ENCODE measurements at regions not wholly inside any gene's neighbourhood (a gene's known extent, or its start where the extent isn't known, plus 50 kb on each side); places are given as distances from the start of the nearest gene placed in this dataset.

DNA sequence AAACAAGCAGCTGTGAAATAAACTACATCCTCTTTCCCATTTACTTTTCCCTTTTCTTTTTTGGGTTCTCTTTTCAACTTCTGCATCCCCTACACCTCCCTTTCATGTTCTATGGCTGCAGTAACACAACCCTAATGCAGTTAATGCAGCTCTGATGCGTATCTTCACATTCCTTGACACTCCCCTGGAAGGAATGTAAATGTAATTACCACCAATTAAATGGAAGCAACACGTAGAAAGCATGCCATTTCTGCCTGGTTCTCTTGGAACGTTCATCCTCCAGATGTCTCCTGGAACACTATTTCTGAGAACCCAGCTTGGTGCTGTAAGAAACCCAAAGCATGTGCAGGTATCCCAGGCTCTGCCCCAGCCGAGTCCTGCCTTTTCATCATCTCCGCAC is 166.8 kb upstream of the FREM2 start:
- Histone ChIP-seq H3K36me3 (ENCODE audit: control insufficient read depth in 2 of 2, extremely low read depth in 1 of 2, insufficient read depth in 2 of 2, low read length in 2 of 2) (no peaks in the 10 kb centered on the region), H3K4me2 (ENCODE audit: control insufficient read depth, extremely low read depth, insufficient read depth, low read depth, low read length) (no peak overlapping the region), H3K27ac (ENCODE audit: control insufficient read depth, insufficient read depth, low read length) (no peak overlapping the region), H3K27me3 (ENCODE audit: control insufficient read depth, extremely low read depth, insufficient read depth, low read length) (peaks cover 4% of the 10 kb centered on the region), H3K4me3 (ENCODE audit: control insufficient read depth in 2 of 3, extremely low read depth in 1 of 3, insufficient read depth in 2 of 3, low read depth in 1 of 3, low read length in 3 of 3) (no peak overlapping the region), H3K9me3 (ENCODE audit: control insufficient read depth, low read depth, low read length) (no peaks in the 10 kb centered on the region), H3K9ac (ENCODE audit: control insufficient read depth, extremely low read depth, insufficient read depth, low read length) (no peak overlapping the region), H4K20me1 (ENCODE audit: control insufficient read depth, extremely low read depth, insufficient read depth, low read length) (no peaks in the 10 kb centered on the region), H2AFZ (ENCODE audit: control insufficient read depth, low read length) (no peak overlapping the region), H3K79me2 (ENCODE audit: control insufficient read depth, insufficient read depth, low read length) (no peaks in the 10 kb centered on the region), H3K4me1 (ENCODE audit: control insufficient read depth, extremely low read depth, insufficient read depth, low read length) (no peaks in the 10 kb centered on the region), H3K9me1 (ENCODE audit: control insufficient read depth, extremely low read depth, insufficient read depth, low read length) (no peaks in the 10 kb centered on the region)
- dilution Hi-C loops (cut with MboI; ENCODE audit: extremely low pct_ligation_motif_present, low sequenced_read_pairs), result no loop called here
- FAIRE-seq (no peak), DNase-seq (ENCODE audit: low read depth, low spot score) (no peak)
- TF ChIP-seq, protein P1, sequence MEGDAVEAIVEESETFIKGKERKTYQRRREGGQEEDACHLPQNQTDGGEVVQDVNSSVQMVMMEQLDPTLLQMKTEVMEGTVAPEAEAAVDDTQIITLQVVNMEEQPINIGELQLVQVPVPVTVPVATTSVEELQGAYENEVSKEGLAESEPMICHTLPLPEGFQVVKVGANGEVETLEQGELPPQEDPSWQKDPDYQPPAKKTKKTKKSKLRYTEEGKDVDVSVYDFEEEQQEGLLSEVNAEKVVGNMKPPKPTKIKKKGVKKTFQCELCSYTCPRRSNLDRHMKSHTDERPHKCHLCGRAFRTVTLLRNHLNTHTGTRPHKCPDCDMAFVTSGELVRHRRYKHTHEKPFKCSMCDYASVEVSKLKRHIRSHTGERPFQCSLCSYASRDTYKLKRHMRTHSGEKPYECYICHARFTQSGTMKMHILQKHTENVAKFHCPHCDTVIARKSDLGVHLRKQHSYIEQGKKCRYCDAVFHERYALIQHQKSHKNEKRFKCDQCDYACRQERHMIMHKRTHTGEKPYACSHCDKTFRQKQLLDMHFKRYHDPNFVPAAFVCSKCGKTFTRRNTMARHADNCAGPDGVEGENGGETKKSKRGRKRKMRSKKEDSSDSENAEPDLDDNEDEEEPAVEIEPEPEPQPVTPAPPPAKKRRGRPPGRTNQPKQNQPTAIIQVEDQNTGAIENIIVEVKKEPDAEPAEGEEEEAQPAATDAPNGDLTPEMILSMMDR (optimal IDR thresholded peaks at IDR 0.05 in 1 of 3, IDR thresholded peaks at IDR 0.05 in 1 of 3, conservative IDR thresholded peaks at IDR 0.05 in 1 of 3; ENCODE audit: extremely low read depth in 1 of 3, insufficient read depth in 2 of 3, low read length in 3 of 3), result no peak
- TF ChIP-seq EZH2 (IDR thresholded peaks at IDR 0.05; ENCODE audit: low read length), result no peak

- no peak overlapping the region for H2AFZ ChIP-seq (ENCODE audit: control insufficient read depth, low read length)
- no peaks in the 10 kb centered on the region for H3K9me1 ChIP-seq (ENCODE audit: control insufficient read depth, extremely low read depth, insufficient read depth, low read length)
- no peak overlapping the region for H3K4me2 ChIP-seq (ENCODE audit: control insufficient read depth, extremely low read depth, insufficient read depth, low read depth, low read length)
- FAIRE-seq (no peak), DNase-seq (ENCODE audit: low read depth, low spot score) (no peak)
- no peaks in the 10 kb centered on the region for H3K4me1 ChIP-seq (ENCODE audit: control insufficient read depth, extremely low read depth, insufficient read depth, low read length)
- no peaks in the 10 kb centered on the region for H3K79me2 ChIP-seq (ENCODE audit: control insufficient read depth, insufficient read depth, low read length)
- no peak overlapping the region for H3K9ac ChIP-seq (ENCODE audit: control insufficient read depth, extremely low read depth, insufficient read depth, low read length)
- no peaks in the 10 kb centered on the region for H4K20me1 ChIP-seq (ENCODE audit: control insufficient read depth, extremely low read depth, insufficient read depth, low read length)
- no peaks in the 10 kb centered on the region for H3K9me3 ChIP-seq (ENCODE audit: control insufficient read depth, low read depth, low read length)
- dilution Hi-C loops (cut with MboI; ENCODE audit: extremely low pct_ligation_motif_present, low sequenced_read_pairs), result no loop called here
- H3K36me3 ChIP-seq (ENCODE audit: control insufficient read depth in 2 of 2, extremely low read depth in 1 of 2, insufficient read depth in 2 of 2, low read length in 2 of 2), result no peaks in the 10 kb centered on the region
- TF ChIP-seq, protein P1 (optimal IDR thresholded peaks at IDR 0.05 in 1 of 3, IDR thresholded peaks at IDR 0.05 in 1 of 3, conservative IDR thresholded peaks at IDR 0.05 in 1 of 3; ENCODE audit: extremely low read depth in 1 of 3, insufficient read depth in 2 of 3, low read length in 3 of 3), result no peak
- no peak overlapping the region for H3K4me3 ChIP-seq (ENCODE audit: control insufficient read depth in 2 of 3, extremely low read depth in 1 of 3, insufficient read depth in 2 of 3, low read depth in 1 of 3, low read length in 3 of 3)
- no peak overlapping the region for H3K27ac ChIP-seq (ENCODE audit: control insufficient read depth, insufficient read depth, low read length)
- no peaks in the 10 kb centered on the region for H3K27me3 ChIP-seq (ENCODE audit: control insufficient read depth, extremely low read depth, insufficient read depth, low read length)
Observed at GRCh38 chr13:38527140-38527539, 159.7 kb upstream of the FREM2 start.
